Endometrium (tissue), 2 donors: ENCODE measurements at regions not wholly inside any gene's neighbourhood (a gene's known extent, or its start where the extent isn't known, plus 50 kb on each side); places are given as distances from the start of the nearest gene placed in this dataset.
"Not testable (repeated sequence)": the region's sequence is repeated elsewhere in the genome, so short reads cannot be mapped to it uniquely, and the experiment has no call there.

ENCODE experiments used
- FAIRE-seq: peaks from 2 replicates; lab custom pipeline; 2012; peaks lifted over from hg19 to GRCh38; lab: Jason Lieb, UNC
- donor health status: control.
- donor health status: control.

- no peak for FAIRE-seq
These were observed 880.5 kb upstream of the GOT2 start for GRCh38 chr16:59614466-59615240.

GRCh38 chr16:59612910-59613620 is 878.9 kb upstream of the GOT2 start:
- FAIRE-seq, result not testable (repeated sequence)

- FAIRE-seq, result no peak
These were observed 878.0 kb upstream of the GOT2 start for GRCh38 chr16:59612094-59612493.

GRCh38 chr16:59611556-59611955 is 877.4 kb upstream of the GOT2 start:
- FAIRE-seq, result no peak

GRCh38 chr16:59605706-59606105 is 871.6 kb upstream of the GOT2 start:
- FAIRE-seq, result no peak

- FAIRE-seq, result no peak
These were observed 870.2 kb upstream of the GOT2 start for GRCh38 chr16:59604354-59604753.

- FAIRE-seq, result no peak
These were observed 867.3 kb upstream of the GOT2 start for GRCh38 chr16:59601452-59601851.

- FAIRE-seq, result no peak
These were observed 863.2 kb upstream of the GOT2 start for GRCh38 chr16:59597269-59597668.

- FAIRE-seq, result no peak
These were observed 862.6 kb upstream of the GOT2 start for GRCh38 chr16:59596693-59597092.

- no peak for FAIRE-seq
These were observed 859.1 kb upstream of the GOT2 start for GRCh38 chr16:59593194-59593661.

- FAIRE-seq, result no peak
These were observed 857.4 kb upstream of the GOT2 start for GRCh38 chr16:59591480-59591879.

GRCh38 chr16:59590845-59591244 is 856.7 kb upstream of the GOT2 start:
- no peak for FAIRE-seq

GRCh38 chr16:59586331-59586730 is 852.2 kb upstream of the GOT2 start:
- FAIRE-seq, result no peak

GRCh38 chr16:59574296-59574695 is 840.2 kb upstream of the GOT2 start:
- FAIRE-seq, result no peak

GRCh38 chr16:59573528-59574271 is 839.6 kb upstream of the GOT2 start:
- no peak for FAIRE-seq

- FAIRE-seq, result no peak
These were observed 833.4 kb upstream of the GOT2 start for GRCh38 chr16:59567496-59567895.

GRCh38 chr16:59566446-59566845 is 832.3 kb upstream of the GOT2 start:
- no peak for FAIRE-seq

- FAIRE-seq, result no peak
These were observed 824.6 kb upstream of the GOT2 start for GRCh38 chr16:59558679-59559078.

GRCh38 chr16:59552164-59552563 is 818.0 kb upstream of the GOT2 start:
- FAIRE-seq, result no peak

- no peak for FAIRE-seq
These were observed 811.6 kb upstream of the GOT2 start for GRCh38 chr16:59545721-59546120.

- FAIRE-seq, result no peak
These were observed 809.5 kb upstream of the GOT2 start for GRCh38 chr16:59543641-59544040.

- FAIRE-seq, result no peak
These were observed 806.5 kb upstream of the GOT2 start for GRCh38 chr16:59540621-59541020.

GRCh38 chr16:59535298-59535697 is 801.2 kb upstream of the GOT2 start:
- FAIRE-seq, result no peak
